GM21390 (cell line): ENCODE measurements at regions not wholly inside any gene's neighbourhood (a gene's known extent, or its start where the extent isn't known, plus 50 kb on each side); places are given as distances from the start of the nearest gene placed in this dataset.

ENCODE experiments used
- ATAC-seq: cut with Tn5 transposase; IDR thresholded peaks from one replicate; pipeline ENCODE4 v1.9.1; 2021; ENCODE audit not compliant: unreplicated experiment

DNA sequence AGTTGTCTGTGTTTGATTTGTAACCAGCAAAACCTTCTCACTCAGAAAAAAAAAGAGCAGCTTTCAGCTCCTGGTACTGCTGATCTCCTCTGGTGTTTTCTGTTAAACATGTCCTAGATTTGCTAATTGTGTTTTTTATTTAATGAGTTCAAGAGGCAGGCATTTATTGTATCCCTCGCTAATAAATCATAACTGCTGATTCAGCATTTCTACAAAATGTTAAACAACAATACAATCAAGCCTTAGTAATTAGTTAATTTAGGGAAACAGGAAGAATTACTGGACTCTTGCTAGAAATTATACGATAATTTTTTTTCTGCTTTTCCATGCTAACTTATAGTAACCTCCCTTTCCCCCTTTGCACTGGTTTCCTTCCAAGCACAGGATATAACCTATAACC, 66.8 kb upstream of the NRP1 start:
- no peak for ATAC-seq

GRCh38 chr10:33398796-33399195, 64.3 kb upstream of the NRP1 start:
- no peak for ATAC-seq

DNA sequence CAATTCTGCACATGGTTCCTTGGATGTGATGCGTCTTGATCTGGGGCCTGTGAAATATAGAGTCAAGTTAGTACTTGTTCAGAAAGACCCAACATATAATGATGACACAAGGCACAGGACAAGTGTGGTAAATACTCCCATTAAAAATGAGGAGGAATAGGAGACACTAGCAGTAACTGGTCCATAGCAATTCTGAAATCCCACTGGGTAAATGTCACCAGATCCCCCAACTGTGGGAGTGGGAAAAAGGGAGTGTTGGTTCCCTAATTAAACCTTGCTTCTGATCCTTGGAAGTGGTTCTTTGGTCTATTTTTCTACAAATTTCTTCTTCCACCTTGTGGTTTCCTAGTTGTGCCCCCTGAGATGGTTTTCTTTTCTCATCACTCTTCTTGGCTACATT, 62.5 kb upstream of the NRP1 start:
- ATAC-seq: no peak

GRCh38 chr10:33396279-33396678, 61.8 kb upstream of the NRP1 start:
- no peak for ATAC-seq

DNA sequence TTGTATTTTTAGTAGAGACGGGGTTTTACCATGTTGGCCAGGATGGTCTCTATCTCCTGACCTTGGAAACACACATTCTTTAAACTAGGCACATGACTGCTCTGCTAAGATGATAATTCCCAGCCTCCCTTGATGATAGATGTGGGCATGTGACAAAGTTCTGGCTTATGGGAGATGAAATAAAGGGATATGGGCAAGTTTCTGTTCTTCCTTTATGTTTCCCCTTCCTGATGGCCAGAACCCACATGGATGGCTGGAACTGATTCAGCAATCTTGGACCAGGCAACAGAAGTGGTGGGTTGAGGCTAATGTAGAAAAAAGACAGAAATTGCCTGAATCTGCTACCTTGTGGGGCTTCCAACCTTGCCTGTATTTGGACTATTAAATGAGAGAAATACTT, 60.7 kb upstream of the NRP1 start:
- no peak for ATAC-seq

- ATAC-seq: no peak
These were observed 58.2 kb upstream of the NRP1 start for GRCh38 chr10:33392706-33393105.

- ATAC-seq: no peak
These were observed 57.4 kb upstream of the NRP1 start for GRCh38 chr10:33391611-33392465.

GRCh38 chr10:33390046-33390445, 55.6 kb upstream of the NRP1 start:
- ATAC-seq: no peak

DNA sequence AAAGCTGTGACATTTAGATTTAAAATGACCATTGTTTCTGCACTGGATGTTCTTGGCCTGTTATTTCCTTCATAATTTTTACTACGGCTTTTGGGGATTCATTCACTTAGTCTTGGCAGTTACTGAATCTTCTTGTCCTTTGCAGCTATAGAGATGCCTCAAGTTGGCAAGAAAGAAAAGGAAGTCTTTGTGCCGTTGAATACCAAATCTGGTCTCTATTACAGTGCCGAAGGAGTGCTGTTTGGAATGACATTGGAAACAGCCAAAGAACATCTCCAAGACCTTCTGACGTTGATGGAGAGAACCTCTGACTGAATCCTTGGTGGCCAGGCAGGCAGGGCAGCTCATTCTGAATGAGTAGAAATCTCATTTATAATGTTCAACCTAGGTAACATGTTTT, 54.3 kb upstream of the NRP1 start:
- ATAC-seq: no peak

GRCh38 chr10:33388382-33388781, 53.9 kb upstream of the NRP1 start:
- no peak for ATAC-seq

DNA sequence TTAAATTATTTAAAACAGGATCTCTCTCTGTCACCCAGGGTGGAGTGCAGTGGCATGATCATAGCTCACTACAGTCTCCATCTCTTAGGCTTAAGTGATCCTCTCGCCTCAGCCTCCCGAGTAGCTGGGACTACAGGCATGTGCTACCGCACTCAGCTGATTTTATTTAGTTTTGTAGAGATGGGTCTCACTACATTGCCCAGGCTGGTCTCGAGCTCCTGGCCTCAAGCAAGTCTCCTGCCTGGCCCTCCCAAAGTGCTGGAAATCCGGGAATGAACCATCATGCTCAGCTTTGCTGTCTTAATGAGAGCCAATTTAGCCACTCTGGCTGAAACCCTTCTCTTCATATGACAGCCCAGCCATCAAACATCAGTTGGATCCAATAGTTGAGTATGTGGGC, 53.3 kb upstream of the NRP1 start:
- ATAC-seq: no peak

GRCh38 chr10:33386926-33387325, 52.5 kb upstream of the NRP1 start:
- no peak for ATAC-seq

- no peak for ATAC-seq
These were observed 51.2 kb upstream of the NRP1 start for GRCh38 chr10:33385686-33386085.

DNA sequence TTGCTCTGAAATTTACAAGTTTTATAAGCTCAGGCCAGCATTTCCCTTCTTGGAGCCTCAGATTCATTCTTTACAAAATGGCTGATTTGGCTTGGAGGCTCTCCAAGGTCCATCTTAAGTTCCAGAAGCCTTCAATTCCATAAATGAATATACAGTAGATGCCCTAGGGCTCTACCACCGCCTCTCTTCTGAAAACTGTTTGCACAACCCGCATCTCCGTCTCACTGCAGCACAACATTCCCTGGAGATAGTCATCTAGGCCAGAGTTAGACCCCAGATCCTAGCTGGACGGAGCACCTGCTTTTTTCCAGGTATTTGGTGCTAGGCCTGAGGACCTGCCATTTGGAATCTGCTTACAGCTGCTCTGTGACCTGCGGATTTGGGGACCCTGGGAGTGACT, 50.5 kb upstream of the NRP1 start:
- ATAC-seq: no peak
